CD4-positive, alpha-beta T cell treated with Interleukin-4 for 4 hours (primary cell): ENCODE measurements at regions not wholly inside any gene's neighbourhood (a gene's known extent, or its start where the extent isn't known, plus 50 kb on each side); places are given as distances from the start of the nearest gene placed in this dataset.

Source experiments
- DNase-seq: peaks from one replicate; pipeline ENCODE4 v3.0.0-alpha.2; 2020

- no peak for DNase-seq
Measured at GRCh38 chr4:145427991-145428390, 53.7 kb upstream of the SMAD1 start.

GRCh38 chr4:145427221-145427620, 54.4 kb upstream of the SMAD1 start:
- DNase-seq = no peak

- DNase-seq = no peak
Measured at GRCh38 chr4:145423017-145423708, 58.5 kb upstream of the SMAD1 start.

GRCh38 chr4:145420595-145421214, 60.9 kb upstream of the SMAD1 start:
- DNase-seq = no peak

- DNase-seq = no peak
Measured at GRCh38 chr4:145418739-145419138, 62.9 kb upstream of the SMAD1 start.

- DNase-seq = no peak
Measured at GRCh38 chr4:145417348-145418130, 64.1 kb upstream of the SMAD1 start.

- no peak for DNase-seq
Measured at GRCh38 chr4:145414841-145415240, 66.8 kb upstream of the SMAD1 start.

- no peak for DNase-seq
Measured at GRCh38 chr4:145414226-145414625, 67.4 kb upstream of the SMAD1 start.

GRCh38 chr4:145406970-145407369, 74.7 kb upstream of the SMAD1 start:
- no peak for DNase-seq

- DNase-seq = no peak
Measured at GRCh38 chr4:145404761-145405160, 76.9 kb upstream of the SMAD1 start.

- no peak for DNase-seq
Measured at GRCh38 chr4:145396581-145396980, 85.1 kb upstream of the SMAD1 start.

GRCh38 chr4:145390571-145390970, 91.1 kb upstream of the SMAD1 start:
- DNase-seq = no peak

GRCh38 chr4:145389550-145389949, 92.1 kb upstream of the SMAD1 start:
- no peak for DNase-seq

GRCh38 chr4:145388043-145388442, 93.6 kb upstream of the SMAD1 start:
- DNase-seq = no peak

- DNase-seq = no peak
Measured at GRCh38 chr4:145387079-145387478, 94.6 kb upstream of the SMAD1 start.

- DNase-seq = no peak
Measured at GRCh38 chr4:145381163-145381562, 100.5 kb upstream of the SMAD1 start.

GRCh38 chr4:145380123-145380522, 101.5 kb upstream of the SMAD1 start:
- DNase-seq = no peak

GRCh38 chr4:145375416-145375815, 106.2 kb upstream of the SMAD1 start:
- DNase-seq = no peak

- DNase-seq = no peak
Measured at GRCh38 chr4:145352438-145353145, 129.1 kb upstream of the SMAD1 start.

- no peak for DNase-seq
Measured at GRCh38 chr4:145351922-145352321, 129.7 kb upstream of the SMAD1 start.

- no peak for DNase-seq
Measured at GRCh38 chr4:145351162-145351561, 130.5 kb upstream of the SMAD1 start.

GRCh38 chr4:145348291-145348690, 133.4 kb upstream of the SMAD1 start:
- DNase-seq = no peak

- no peak for DNase-seq
Measured at GRCh38 chr4:145347684-145348083, 134.0 kb upstream of the SMAD1 start.
